GM23248 (cell line): ENCODE measurements at regions not wholly inside any gene's neighbourhood (a gene's known extent, or its start where the extent isn't known, plus 50 kb on each side); places are given as distances from the start of the nearest gene placed in this dataset.

Source experiments
- DNase-seq: peaks from one replicate; pipeline ENCODE4 v3.0.0-alpha.2; 2015
- H2AFZ ChIP-seq: fragments of 200-600 bp; sonication (generic); 2 replicates; pipeline ENCODE4 v1.6.1; 2016; ENCODE audit warnings: antibody characterized with exemption
- H3F3A ChIP-seq: fragments of 200-600 bp; sonication (generic); 2 replicates; pipeline ENCODE4 v1.6.1; 2016; ENCODE audit warnings: mild to moderate bottlenecking, antibody characterized with exemption, mixed run types; ENCODE audit not compliant: insufficient read depth
- H3K27ac ChIP-seq: fragments of 200-600 bp; sonication (generic); 2 replicates; pipeline ENCODE4 v1.5.1; 2016; ENCODE audit warnings: mild to moderate bottlenecking
- H3K27me3 ChIP-seq: fragments of 200-600 bp; sonication (generic); replicated peaks from 2 replicates; pipeline ENCODE4 v1.6.1; 2016; ENCODE audit warnings: mild to moderate bottlenecking; ENCODE audit not compliant: insufficient read depth
- H3K36me3 ChIP-seq: fragments of 200-600 bp; sonication (generic); 2 replicates; pipeline ENCODE4 v1.6.1; 2016; ENCODE audit warnings: low read depth, mild to moderate bottlenecking
- H3K4me1 ChIP-seq: fragments of 200-600 bp; sonication (generic); 2 replicates; pipeline ENCODE4 v1.6.1; 2016; ENCODE audit warnings: mild to moderate bottlenecking; ENCODE audit not compliant: insufficient read depth
- H3K4me2 ChIP-seq: fragments of 200-600 bp; sonication (generic); one replicate; pipeline ENCODE4 v1.6.1; 2016; ENCODE audit warnings: mild to moderate bottlenecking; ENCODE audit not compliant: unreplicated experiment
- H3K4me3 ChIP-seq: fragments of 200-600 bp; sonication (generic); 2 replicates; pipeline ENCODE4 v1.5.1; 2016; ENCODE audit warnings: mild to moderate bottlenecking
- H3K79me2 ChIP-seq: fragments of 200-600 bp; sonication (generic); 2 replicates; pipeline ENCODE4 v1.6.1; 2016; ENCODE audit warnings: mild to moderate bottlenecking; ENCODE audit not compliant: insufficient read depth
- H3K9ac ChIP-seq: fragments of 200-600 bp; sonication (generic); 2 replicates; pipeline ENCODE4 v1.6.1; 2016; ENCODE audit warnings: mild to moderate bottlenecking
- H3K9me2 ChIP-seq: fragments of 200-600 bp; sonication (generic); 2 replicates; pipeline ENCODE4 v1.6.1; 2016; ENCODE audit warnings: mixed run types, mild to moderate bottlenecking, moderate library complexity; ENCODE audit not compliant: insufficient read depth
- H3K9me3 ChIP-seq: fragments of 200-600 bp; sonication (generic); one replicate; pipeline ENCODE4 v1.6.1; 2017; ENCODE audit warnings: low read depth
- H4K20me1 ChIP-seq: fragments of 200-600 bp; sonication (generic); 2 replicates; pipeline ENCODE4 v1.6.0; 2016; ENCODE audit not compliant: insufficient read depth
- EZH2 ChIP-seq: fragments of 200-600 bp; sonication (generic); IDR thresholded peaks from 2 replicates; pipeline ENCODE4 v1.6.1; 2018; ENCODE audit warnings: antibody characterized with exemption, mild to moderate bottlenecking; ENCODE audit not compliant: insufficient read depth, poor library complexity, severe bottlenecking
- EZH2phosphoT487 ChIP-seq: fragments of 200-600 bp; sonication (generic); IDR thresholded peaks from 2 replicates; pipeline ENCODE4 v1.6.1; 2018; ENCODE audit warnings: antibody characterized with exemption, moderate library complexity, mild to moderate bottlenecking, low read depth; ENCODE audit not compliant: insufficient read depth
- WGBS, 2 experiments: methylation state at CpG; one replicate each; pipeline ENCODE4 v1.1.6; 2015 to 2017; ENCODE audit warnings: low lambda C conversion rate in 2 of 2, low coverage in 1 of 2; ENCODE audit errors: missing lambda C conversion rate in 2 of 2; 5-methylcytosine and 5-hydroxymethylcytosine counted together
- in situ Hi-C: fragments of 300-500 bp; cut with MboI; formaldehyde crosslinking; loops from 2 replicates; pipeline ENCODE4 v1.15.0; 2020

DNA sequence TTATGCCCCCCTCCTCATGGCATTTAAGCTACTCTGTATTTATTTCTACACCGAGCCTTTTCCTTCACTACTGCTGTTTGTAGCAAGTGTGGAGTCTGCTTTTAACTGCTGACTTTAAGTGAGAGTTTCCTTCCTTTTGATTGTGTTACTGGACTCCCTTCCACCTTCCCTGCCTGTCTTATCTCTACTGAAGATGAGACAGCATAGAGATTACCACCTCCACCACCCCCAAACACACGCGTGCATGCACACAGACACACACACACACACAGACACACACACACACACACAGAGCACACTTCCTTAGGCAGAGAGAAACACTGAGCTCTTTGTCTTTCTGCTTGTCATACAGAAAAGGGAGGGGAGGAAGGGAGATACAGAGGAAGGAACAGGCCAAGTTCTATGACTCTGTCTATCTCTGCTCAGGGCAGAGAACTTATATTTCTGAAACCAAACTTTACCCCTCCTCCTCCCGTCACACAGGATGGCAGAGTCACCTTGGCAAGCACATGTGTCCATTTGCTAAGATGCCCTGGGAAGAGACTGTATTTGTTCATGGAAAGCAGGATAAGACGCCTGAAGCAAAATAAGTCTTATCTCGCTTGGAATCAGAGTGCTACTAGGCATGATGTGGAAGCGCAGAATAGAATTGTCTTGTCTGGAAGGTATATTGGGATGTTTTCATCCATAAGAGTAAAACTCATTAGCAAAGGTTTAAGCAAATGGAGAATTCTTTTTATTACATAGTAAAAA, 81.8 kb upstream of the CAV2 start:
- no peaks in the 10 kb centered on the region for H3F3A ChIP-seq
- 95% methylated on average over 7 of the region's 7 CpGs for WGBS, 2 experiments
- H3K4me1 ChIP-seq: no peaks in the 10 kb centered on the region
- TF ChIP-seq EZH2: no peak
- no peak for TF ChIP-seq EZH2phosphoT487
- H3K79me2 ChIP-seq: no peaks in the 10 kb centered on the region
- H3K27ac ChIP-seq: no peak overlapping the region
- in situ Hi-C loops: no loop called here
- DNase-seq: no peak
- no peaks in the 10 kb centered on the region for H3K36me3 ChIP-seq
- no peaks in the 10 kb centered on the region for H3K9me3 ChIP-seq
- H4K20me1 ChIP-seq: no peaks in the 10 kb centered on the region
- no peak overlapping the region for H3K9ac ChIP-seq
- no peaks in the 10 kb centered on the region for H3K27me3 ChIP-seq
- no peak overlapping the region for H3K4me2 ChIP-seq
- no peak overlapping the region for H3K4me3 ChIP-seq
- no peak overlapping the region; the same call in 1 of the 2 replicates for H2AFZ ChIP-seq
- H3K9me2 ChIP-seq: no peaks in the 10 kb centered on the region

DNA sequence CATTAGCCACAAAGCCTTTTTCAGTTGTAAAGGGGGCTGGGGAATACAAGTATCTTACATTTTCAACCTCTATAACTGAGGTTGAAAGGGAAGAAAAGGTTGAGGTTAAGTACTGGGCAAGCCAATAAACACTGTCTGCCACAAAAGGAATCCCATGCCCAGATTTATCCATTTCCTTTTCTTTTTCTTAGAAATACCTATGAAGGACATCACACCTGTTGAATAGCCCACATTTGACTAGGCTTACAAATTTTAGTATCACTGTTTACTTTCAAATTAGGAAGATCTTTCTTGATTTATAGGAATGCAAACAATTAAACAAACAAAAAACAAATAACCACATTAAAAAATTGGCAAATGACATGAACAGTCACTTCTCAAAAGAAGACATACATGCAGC, 81.0 kb upstream of the CAV2 start:
- Histone ChIP-seq H3K36me3 (no peaks in the 10 kb centered on the region), H3F3A (no peaks in the 10 kb centered on the region), H3K79me2 (no peaks in the 10 kb centered on the region), H3K27me3 (no peaks in the 10 kb centered on the region), H3K9me2 (no peaks in the 10 kb centered on the region), H3K9ac (no peak overlapping the region), H3K4me1 (peaks cover 3% of the 10 kb centered on the region), H3K27ac (no peak overlapping the region), H3K9me3 (no peaks in the 10 kb centered on the region), H3K4me2 (no peak overlapping the region), H2AFZ (no peak overlapping the region), H3K4me3 (no peak overlapping the region), H4K20me1 (no peaks in the 10 kb centered on the region)
- no peak for DNase-seq
- no peak for TF ChIP-seq EZH2phosphoT487
- no peak for TF ChIP-seq EZH2
- in situ Hi-C loops: no loop called here

DNA sequence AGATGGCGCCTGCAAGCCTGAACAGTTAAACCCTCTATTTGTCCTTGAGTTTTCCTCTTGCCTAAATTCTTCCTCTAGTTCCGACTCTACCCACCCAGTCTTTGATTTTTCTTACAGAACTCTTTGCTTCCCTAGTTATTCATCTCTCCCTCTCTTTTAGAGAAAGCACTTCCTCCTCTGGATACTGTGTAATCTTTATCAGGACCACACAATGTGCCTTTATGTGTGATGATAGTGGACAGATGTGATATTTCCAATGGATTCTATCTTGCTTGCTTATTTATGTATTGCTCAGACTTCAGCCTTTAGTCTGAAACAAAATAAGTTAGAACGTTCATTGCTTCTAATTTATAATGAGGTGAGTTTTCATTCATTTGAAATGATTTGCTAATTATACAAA, 79.5 kb upstream of the CAV2 start:
- Histone ChIP-seq H3K36me3 (no peaks in the 10 kb centered on the region), H3K27ac (no peak overlapping the region), H3K4me3 (no peak overlapping the region), H3K9me3 (no peaks in the 10 kb centered on the region), H3K4me1 (peaks cover 7% of the 10 kb centered on the region), H4K20me1 (no peaks in the 10 kb centered on the region), H3K9me2 (no peaks in the 10 kb centered on the region), H3K4me2 (no peak overlapping the region), H3F3A (no peaks in the 10 kb centered on the region), H2AFZ (no peak overlapping the region), H3K79me2 (no peaks in the 10 kb centered on the region), H3K9ac (no peak overlapping the region), H3K27me3 (no peaks in the 10 kb centered on the region)
- WGBS, 2 experiments: 83 to 88% methylated on average over 3 of the region's 3 CpGs
- in situ Hi-C loops: no loop called here
- DNase-seq: no peak
- TF ChIP-seq EZH2phosphoT487: no peak
- TF ChIP-seq EZH2: no peak

GRCh38 chr7:116421298-116421697, 78.2 kb upstream of the CAV2 start:
- TF ChIP-seq EZH2phosphoT487 (no peak), EZH2 (no peak)
- no peak overlapping the region for H3K4me3 ChIP-seq
- no peaks in the 10 kb centered on the region for H3K9me3 ChIP-seq
- peaks cover 15% of the 10 kb centered on the region for H3K4me1 ChIP-seq
- H3K36me3 ChIP-seq: no peaks in the 10 kb centered on the region
- no peaks in the 10 kb centered on the region for H3K27me3 ChIP-seq
- in situ Hi-C loops: no loop called here
- peaks cover 7% of the 10 kb centered on the region; the same call in 1 of the 2 replicates for H3F3A ChIP-seq
- no peaks in the 10 kb centered on the region for H3K79me2 ChIP-seq
- no peak overlapping the region for H3K4me2 ChIP-seq
- no peak overlapping the region for H3K9ac ChIP-seq
- DNase-seq: no peak
- no peak overlapping the region for H3K27ac ChIP-seq
- H2AFZ ChIP-seq: no peak overlapping the region
- no peaks in the 10 kb centered on the region for H4K20me1 ChIP-seq
- H3K9me2 ChIP-seq: no peaks in the 10 kb centered on the region
- WGBS, 2 experiments: 90 to 91% methylated on average over 1 of the region's 1 CpG

GRCh38 chr7:116422683-116423082, 76.9 kb upstream of the CAV2 start:
- H3K4me1 ChIP-seq: peaks cover 21% of the 10 kb centered on the region
- TF ChIP-seq EZH2phosphoT487 (no peak), EZH2 (no peak)
- no peaks in the 10 kb centered on the region for H3K79me2 ChIP-seq
- H3F3A ChIP-seq: peaks cover 20% of the 10 kb centered on the region
- no peaks in the 10 kb centered on the region for H3K9me3 ChIP-seq
- H3K9me2 ChIP-seq: no peaks in the 10 kb centered on the region
- in situ Hi-C loops: no loop called here
- H3K27me3 ChIP-seq: no peaks in the 10 kb centered on the region
- H3K9ac ChIP-seq: no peak overlapping the region
- DNase-seq: no peak
- no peak overlapping the region for H3K4me3 ChIP-seq
- H3K4me2 ChIP-seq: no peak overlapping the region
- H4K20me1 ChIP-seq: no peaks in the 10 kb centered on the region
- H2AFZ ChIP-seq: no peak overlapping the region
- no peaks in the 10 kb centered on the region for H3K36me3 ChIP-seq
- H3K27ac ChIP-seq: no peak overlapping the region
